Liver (tissue), 3 donors: ENCODE measurements at regions not wholly inside any gene's neighbourhood (a gene's known extent, or its start where the extent isn't known, plus 50 kb on each side); places are given as distances from the start of the nearest gene placed in this dataset.

Source experiments
- CTCF ChIP-seq: fragments of 150-350 bp; IDR thresholded peaks from 2 replicates; pipeline ENCODE4 v1.5.1; 2017; ENCODE audit warnings: improper control_type of control experiment, low read depth, low read length; ENCODE audit not compliant: missing input control
- GABPA ChIP-seq, 2 donors: IDR thresholded peaks in 1 of 2; conservative IDR thresholded peaks in 1 of 2; 2 replicates each; pipeline ENCODE4 v1.6.1; 2016; ENCODE audit warnings: antibody characterized with exemption in 2 of 2, mild to moderate bottlenecking in 1 of 2, moderate library complexity in 1 of 2
- MAX ChIP-seq: IDR thresholded peaks from 2 replicates; pipeline ENCODE4 v1.6.1; 2016; ENCODE audit warnings: antibody characterized with exemption
- RAD21 ChIP-seq, 2 donors: IDR thresholded peaks; 2 replicates each; pipeline ENCODE4 v1.6.1; 2016; ENCODE audit warnings: antibody characterized with exemption in 2 of 2, mild to moderate bottlenecking in 2 of 2
- REST ChIP-seq: IDR thresholded peaks from 2 replicates; pipeline ENCODE4 v1.6.1; 2016; ENCODE audit warnings: antibody characterized with exemption, mild to moderate bottlenecking
- YY1 ChIP-seq: IDR thresholded peaks from 2 replicates; pipeline ENCODE4 v1.6.1; 2016; ENCODE audit warnings: antibody characterized with exemption, mild to moderate bottlenecking
- ZBTB33 ChIP-seq: IDR thresholded peaks from 2 replicates; pipeline ENCODE4 v1.6.1; 2016; ENCODE audit warnings: antibody characterized with exemption
- donor health status: healthy.
- donor health status: healthy.

- TF ChIP-seq ZBTB33 (no peak), REST (no peak), CTCF (no peak), GABPA (IDR thresholded peaks at IDR 0.05 in 1 of 2, conservative IDR thresholded peaks at IDR 0.05 in 1 of 2) (no peak), MAX (no peak), YY1 (no peak), RAD21 (IDR thresholded peaks at IDR 0.05) (no peak)
Observed at GRCh38 chr21:18588001-18588662, 184.5 kb upstream of the TMPRSS15 start.
